ENCODE measurements at regions not wholly inside any gene's neighbourhood (a gene's known extent, or its start where the extent isn't known, plus 50 kb on each side); places are given as distances from the start of the nearest gene placed in this dataset.

DNA sequence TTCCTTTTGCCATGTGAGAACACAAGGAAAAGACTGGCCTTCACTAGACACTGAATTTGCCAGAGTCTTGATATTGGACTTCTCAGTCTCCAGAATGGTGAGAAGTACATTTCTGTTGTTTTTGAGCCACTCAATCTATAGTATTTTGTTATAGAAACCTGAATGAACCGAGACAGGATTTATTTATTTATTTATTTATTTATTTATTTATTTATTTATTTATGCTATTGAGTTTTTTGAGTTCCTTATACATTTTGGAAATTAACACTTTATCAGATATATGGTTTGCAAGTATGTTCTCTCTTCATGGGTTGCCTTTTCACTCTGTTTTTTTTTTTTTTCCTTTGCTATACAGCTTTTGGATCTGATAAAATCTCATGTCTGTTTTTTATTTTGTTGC lies 319.0 kb upstream of the PCDH20 start:
- Histone ChIP-seq H3K27me3 (ENCODE audit: control insufficient read depth in 4 of 4, insufficient read depth in 4 of 4, low read length in 3 of 4) (no peaks in the 10 kb centered on the region), H3K9ac (ENCODE audit: low read depth in 1 of 2, low read length in 2 of 2) (no peak overlapping the region), H3K9me3 (ENCODE audit: control insufficient read depth in 4 of 4, low read length in 3 of 4) (no peaks in the 10 kb centered on the region), H3K4me1 (ENCODE audit: control insufficient read depth in 4 of 4, insufficient read depth in 4 of 4, low read length in 3 of 4) (no peaks in the 10 kb centered on the region), H3K4me3 (ENCODE audit: low read depth in 1 of 3, low read length in 3 of 3) (no peak overlapping the region), H3K36me3 (ENCODE audit: control insufficient read depth in 4 of 4, insufficient read depth in 3 of 4, low read depth in 1 of 4, low read length in 3 of 4) (no peaks in the 10 kb centered on the region), H3K27ac (ENCODE audit: low read depth in 1 of 2, low read length in 2 of 2) (no peak overlapping the region)
- DNase-seq (ENCODE audit: low spot score), result no peak
- WGBS, result 57% methylated on average over 1 of the region's 1 CpG
- TF ChIP-seq, protein P1, sequence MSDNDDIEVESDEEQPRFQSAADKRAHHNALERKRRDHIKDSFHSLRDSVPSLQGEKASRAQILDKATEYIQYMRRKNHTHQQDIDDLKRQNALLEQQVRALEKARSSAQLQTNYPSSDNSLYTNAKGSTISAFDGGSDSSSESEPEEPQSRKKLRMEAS (IDR thresholded peaks at IDR 0.05), result no peak
- no peak for TF ChIP-seq TAF1 (conservative IDR thresholded peaks at IDR 0.05)
- TF ChIP-seq GABPA (IDR thresholded peaks at IDR 0.05 in 1 of 2, conservative IDR thresholded peaks at IDR 0.05 in 1 of 2), result no peak
- TF ChIP-seq SP1 (IDR thresholded peaks at IDR 0.05), result no peak

DNA sequence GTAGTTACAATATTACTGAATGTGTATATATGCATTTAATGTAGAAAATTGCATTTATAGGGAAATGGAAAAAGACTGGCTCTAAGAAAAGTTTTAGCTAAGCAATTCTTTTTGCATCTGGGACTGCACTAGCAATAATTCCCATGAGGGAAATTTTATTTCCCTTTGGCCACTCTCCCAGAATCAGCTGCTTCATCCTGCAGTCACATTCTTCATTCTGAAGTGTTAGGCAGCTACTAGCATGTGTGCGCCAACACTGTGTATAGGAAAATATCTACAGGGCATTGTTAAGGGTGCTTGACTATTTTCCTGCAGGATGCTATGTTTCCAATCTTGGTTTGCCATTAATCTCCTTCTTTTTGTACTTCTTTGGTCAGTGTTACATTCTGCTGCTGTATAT lies 312.8 kb upstream of the PCDH20 start:
- H3K9ac ChIP-seq (ENCODE audit: low read depth in 1 of 2, low read length in 2 of 2), result no peak overlapping the region
- H3K9me3 ChIP-seq (ENCODE audit: control insufficient read depth in 4 of 4, low read length in 3 of 4), result peaks cover 0 to 2% (median 0%) of the 10 kb centered on the region in 4 donors
- no peaks in the 10 kb centered on the region for H3K4me1 ChIP-seq (ENCODE audit: control insufficient read depth in 4 of 4, insufficient read depth in 4 of 4, low read length in 3 of 4)
- no peak overlapping the region for H3K4me3 ChIP-seq (ENCODE audit: low read depth in 1 of 3, low read length in 3 of 3)
- 88% methylated on average over 1 of the region's 1 CpG for WGBS
- H3K27ac ChIP-seq (ENCODE audit: low read depth in 1 of 2, low read length in 2 of 2), result no peak overlapping the region
- no peak for DNase-seq (ENCODE audit: low spot score)
- H3K36me3 ChIP-seq (ENCODE audit: control insufficient read depth in 4 of 4, insufficient read depth in 3 of 4, low read depth in 1 of 4, low read length in 3 of 4), result no peaks in the 10 kb centered on the region
- H3K27me3 ChIP-seq (ENCODE audit: control insufficient read depth in 4 of 4, insufficient read depth in 4 of 4, low read length in 3 of 4), result no peaks in the 10 kb centered on the region
- no peak for TF ChIP-seq EGR1 (IDR thresholded peaks at IDR 0.05; ENCODE audit: low read depth in 2 of 2)
- TF ChIP-seq, protein P1 (IDR thresholded peaks at IDR 0.05), result no peak
- TF ChIP-seq GABPA (IDR thresholded peaks at IDR 0.05 in 1 of 2, conservative IDR thresholded peaks at IDR 0.05 in 1 of 2), result no peak
- no peak for TF ChIP-seq SP1 (IDR thresholded peaks at IDR 0.05)
- no peak for TF ChIP-seq JUND (IDR thresholded peaks at IDR 0.05)
- TF ChIP-seq HNF4A (conservative IDR thresholded peaks at IDR 0.05), result no peak
- TF ChIP-seq, protein P2, sequence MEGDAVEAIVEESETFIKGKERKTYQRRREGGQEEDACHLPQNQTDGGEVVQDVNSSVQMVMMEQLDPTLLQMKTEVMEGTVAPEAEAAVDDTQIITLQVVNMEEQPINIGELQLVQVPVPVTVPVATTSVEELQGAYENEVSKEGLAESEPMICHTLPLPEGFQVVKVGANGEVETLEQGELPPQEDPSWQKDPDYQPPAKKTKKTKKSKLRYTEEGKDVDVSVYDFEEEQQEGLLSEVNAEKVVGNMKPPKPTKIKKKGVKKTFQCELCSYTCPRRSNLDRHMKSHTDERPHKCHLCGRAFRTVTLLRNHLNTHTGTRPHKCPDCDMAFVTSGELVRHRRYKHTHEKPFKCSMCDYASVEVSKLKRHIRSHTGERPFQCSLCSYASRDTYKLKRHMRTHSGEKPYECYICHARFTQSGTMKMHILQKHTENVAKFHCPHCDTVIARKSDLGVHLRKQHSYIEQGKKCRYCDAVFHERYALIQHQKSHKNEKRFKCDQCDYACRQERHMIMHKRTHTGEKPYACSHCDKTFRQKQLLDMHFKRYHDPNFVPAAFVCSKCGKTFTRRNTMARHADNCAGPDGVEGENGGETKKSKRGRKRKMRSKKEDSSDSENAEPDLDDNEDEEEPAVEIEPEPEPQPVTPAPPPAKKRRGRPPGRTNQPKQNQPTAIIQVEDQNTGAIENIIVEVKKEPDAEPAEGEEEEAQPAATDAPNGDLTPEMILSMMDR (IDR thresholded peaks at IDR 0.05; ENCODE audit: low read depth, low read length, missing input control), result no peak
- TF ChIP-seq RXRA (IDR thresholded peaks at IDR 0.05), result no peak
- TF ChIP-seq, protein P3, sequence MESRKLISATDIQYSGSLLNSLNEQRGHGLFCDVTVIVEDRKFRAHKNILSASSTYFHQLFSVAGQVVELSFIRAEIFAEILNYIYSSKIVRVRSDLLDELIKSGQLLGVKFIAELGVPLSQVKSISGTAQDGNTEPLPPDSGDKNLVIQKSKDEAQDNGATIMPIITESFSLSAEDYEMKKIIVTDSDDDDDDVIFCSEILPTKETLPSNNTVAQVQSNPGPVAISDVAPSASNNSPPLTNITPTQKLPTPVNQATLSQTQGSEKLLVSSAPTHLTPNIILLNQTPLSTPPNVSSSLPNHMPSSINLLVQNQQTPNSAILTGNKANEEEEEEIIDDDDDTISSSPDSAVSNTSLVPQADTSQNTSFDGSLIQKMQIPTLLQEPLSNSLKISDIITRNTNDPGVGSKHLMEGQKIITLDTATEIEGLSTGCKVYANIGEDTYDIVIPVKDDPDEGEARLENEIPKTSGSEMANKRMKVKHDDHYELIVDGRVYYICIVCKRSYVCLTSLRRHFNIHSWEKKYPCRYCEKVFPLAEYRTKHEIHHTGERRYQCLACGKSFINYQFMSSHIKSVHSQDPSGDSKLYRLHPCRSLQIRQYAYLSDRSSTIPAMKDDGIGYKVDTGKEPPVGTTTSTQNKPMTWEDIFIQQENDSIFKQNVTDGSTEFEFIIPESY (IDR thresholded peaks at IDR 0.05), result no peak
- no peak for TF ChIP-seq TAF1 (conservative IDR thresholded peaks at IDR 0.05)
- TF ChIP-seq HNF4G (IDR thresholded peaks at IDR 0.05), result no peak
- no peak for TF ChIP-seq FOXA1 (IDR thresholded peaks at IDR 0.05)
- TF ChIP-seq NR2F2 (IDR thresholded peaks at IDR 0.05), result no peak
- no peak for TF ChIP-seq RAD21 (IDR thresholded peaks at IDR 0.05)
- TF ChIP-seq FOXA2 (IDR thresholded peaks at IDR 0.05), result no peak
- no peak for TF ChIP-seq YY1 (IDR thresholded peaks at IDR 0.05)

DNA sequence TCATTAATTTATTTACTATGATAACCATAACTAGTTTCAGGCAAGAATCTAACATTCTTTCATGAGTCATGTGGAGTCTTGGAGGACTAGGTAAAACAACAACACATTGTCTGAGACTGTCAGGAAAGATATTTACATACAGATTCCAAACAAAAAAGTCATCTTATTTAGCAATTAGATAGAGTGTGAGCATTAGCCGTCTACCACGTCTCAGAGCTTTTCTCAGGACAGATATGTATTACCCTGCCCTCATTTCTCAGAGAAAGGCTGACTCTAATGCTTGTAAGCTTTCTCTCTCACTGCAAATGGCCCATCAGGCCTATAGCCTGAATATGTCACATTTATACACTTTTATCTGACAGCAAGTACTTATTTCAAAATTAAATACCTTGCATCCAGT lies 312.1 kb upstream of the PCDH20 start:
- H3K9ac ChIP-seq (ENCODE audit: low read depth in 1 of 2, low read length in 2 of 2), result no peak overlapping the region
- WGBS, result 64% methylated on average over 2 of the region's 2 CpGs
- H3K4me1 ChIP-seq (ENCODE audit: control insufficient read depth in 4 of 4, insufficient read depth in 4 of 4, low read length in 3 of 4), result no peaks in the 10 kb centered on the region
- H3K4me3 ChIP-seq (ENCODE audit: low read depth in 1 of 3, low read length in 3 of 3), result no peak overlapping the region
- no peaks in the 10 kb centered on the region for H3K36me3 ChIP-seq (ENCODE audit: control insufficient read depth in 4 of 4, insufficient read depth in 3 of 4, low read depth in 1 of 4, low read length in 3 of 4)
- no peak for TF ChIP-seq YY1 (IDR thresholded peaks at IDR 0.05)
- no peak for TF ChIP-seq SP1 (IDR thresholded peaks at IDR 0.05)
- no peak for TF ChIP-seq TAF1 (conservative IDR thresholded peaks at IDR 0.05)
- TF ChIP-seq, protein P4, sequence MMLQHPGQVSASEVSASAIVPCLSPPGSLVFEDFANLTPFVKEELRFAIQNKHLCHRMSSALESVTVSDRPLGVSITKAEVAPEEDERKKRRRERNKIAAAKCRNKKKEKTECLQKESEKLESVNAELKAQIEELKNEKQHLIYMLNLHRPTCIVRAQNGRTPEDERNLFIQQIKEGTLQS (IDR thresholded peaks at IDR 0.05), result no peak
- TF ChIP-seq FOXA2 (IDR thresholded peaks at IDR 0.05), result no peak
- TF ChIP-seq GABPA (IDR thresholded peaks at IDR 0.05 in 1 of 2, conservative IDR thresholded peaks at IDR 0.05 in 1 of 2), result no peak
- TF ChIP-seq, protein P5, sequence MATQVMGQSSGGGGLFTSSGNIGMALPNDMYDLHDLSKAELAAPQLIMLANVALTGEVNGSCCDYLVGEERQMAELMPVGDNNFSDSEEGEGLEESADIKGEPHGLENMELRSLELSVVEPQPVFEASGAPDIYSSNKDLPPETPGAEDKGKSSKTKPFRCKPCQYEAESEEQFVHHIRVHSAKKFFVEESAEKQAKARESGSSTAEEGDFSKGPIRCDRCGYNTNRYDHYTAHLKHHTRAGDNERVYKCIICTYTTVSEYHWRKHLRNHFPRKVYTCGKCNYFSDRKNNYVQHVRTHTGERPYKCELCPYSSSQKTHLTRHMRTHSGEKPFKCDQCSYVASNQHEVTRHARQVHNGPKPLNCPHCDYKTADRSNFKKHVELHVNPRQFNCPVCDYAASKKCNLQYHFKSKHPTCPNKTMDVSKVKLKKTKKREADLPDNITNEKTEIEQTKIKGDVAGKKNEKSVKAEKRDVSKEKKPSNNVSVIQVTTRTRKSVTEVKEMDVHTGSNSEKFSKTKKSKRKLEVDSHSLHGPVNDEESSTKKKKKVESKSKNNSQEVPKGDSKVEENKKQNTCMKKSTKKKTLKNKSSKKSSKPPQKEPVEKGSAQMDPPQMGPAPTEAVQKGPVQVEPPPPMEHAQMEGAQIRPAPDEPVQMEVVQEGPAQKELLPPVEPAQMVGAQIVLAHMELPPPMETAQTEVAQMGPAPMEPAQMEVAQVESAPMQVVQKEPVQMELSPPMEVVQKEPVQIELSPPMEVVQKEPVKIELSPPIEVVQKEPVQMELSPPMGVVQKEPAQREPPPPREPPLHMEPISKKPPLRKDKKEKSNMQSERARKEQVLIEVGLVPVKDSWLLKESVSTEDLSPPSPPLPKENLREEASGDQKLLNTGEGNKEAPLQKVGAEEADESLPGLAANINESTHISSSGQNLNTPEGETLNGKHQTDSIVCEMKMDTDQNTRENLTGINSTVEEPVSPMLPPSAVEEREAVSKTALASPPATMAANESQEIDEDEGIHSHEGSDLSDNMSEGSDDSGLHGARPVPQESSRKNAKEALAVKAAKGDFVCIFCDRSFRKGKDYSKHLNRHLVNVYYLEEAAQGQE (IDR thresholded peaks at IDR 0.05), result no peak
- TF ChIP-seq HNF4G (IDR thresholded peaks at IDR 0.05), result no peak
- no peak for TF ChIP-seq EGR1 (IDR thresholded peaks at IDR 0.05; ENCODE audit: low read depth in 2 of 2)
- TF ChIP-seq NR2F2 (IDR thresholded peaks at IDR 0.05), result no peak
- peaks cover 0 to 2% (median 0%) of the 10 kb centered on the region in 4 donors for H3K9me3 ChIP-seq (ENCODE audit: control insufficient read depth in 4 of 4, low read length in 3 of 4)
- H3K27me3 ChIP-seq (ENCODE audit: control insufficient read depth in 4 of 4, insufficient read depth in 4 of 4, low read length in 3 of 4), result no peaks in the 10 kb centered on the region
- no peak overlapping the region for H3K27ac ChIP-seq (ENCODE audit: low read depth in 1 of 2, low read length in 2 of 2)
- no peak for DNase-seq (ENCODE audit: low spot score)

Data from liver (tissue), 8 donors.